ENCODE measurements at regions not wholly inside any gene's neighbourhood (a gene's known extent, or its start where the extent isn't known, plus 50 kb on each side); places are given as distances from the start of the nearest gene placed in this dataset.

DNA sequence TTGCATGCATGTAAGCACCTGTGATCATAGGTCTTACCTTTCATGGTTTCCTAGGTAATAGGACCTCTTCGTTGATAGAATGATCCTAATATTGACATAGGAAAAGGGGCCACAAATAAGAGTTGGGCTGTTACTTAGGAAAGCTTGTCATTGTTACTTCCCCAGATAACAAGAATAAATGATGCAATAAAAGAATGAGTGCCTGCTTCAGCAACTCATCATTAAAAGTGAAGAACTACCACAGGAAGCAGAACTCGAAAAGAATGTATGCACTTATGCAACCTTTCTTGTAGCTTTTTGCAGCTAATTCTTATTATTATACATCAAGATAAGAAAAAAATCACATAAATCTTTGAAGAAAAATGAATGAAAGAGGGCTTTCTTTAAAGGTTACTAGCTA lies 548.6 kb downstream of the LTN1 start:
- DNase-seq, result no peak

DNA sequence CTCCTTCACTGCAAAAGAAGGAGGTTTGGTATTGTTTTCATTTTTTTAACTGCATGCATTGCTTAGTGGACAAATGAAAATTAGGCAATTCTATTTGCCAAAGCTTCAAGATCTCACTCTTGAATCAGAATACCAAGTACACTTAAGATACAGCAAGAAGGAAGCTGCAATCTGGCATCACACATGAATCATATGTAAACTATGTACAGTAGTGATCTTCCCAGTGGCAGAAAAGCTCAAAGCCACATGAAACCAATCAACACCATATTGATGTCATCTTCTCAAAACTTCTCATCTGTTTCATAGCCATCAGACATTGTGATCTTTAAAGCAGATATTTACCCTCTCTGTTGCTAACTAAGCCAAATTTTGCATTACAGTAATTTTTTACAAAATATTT lies 550.1 kb downstream of the LTN1 start:
- DNase-seq, result no peak

DNA sequence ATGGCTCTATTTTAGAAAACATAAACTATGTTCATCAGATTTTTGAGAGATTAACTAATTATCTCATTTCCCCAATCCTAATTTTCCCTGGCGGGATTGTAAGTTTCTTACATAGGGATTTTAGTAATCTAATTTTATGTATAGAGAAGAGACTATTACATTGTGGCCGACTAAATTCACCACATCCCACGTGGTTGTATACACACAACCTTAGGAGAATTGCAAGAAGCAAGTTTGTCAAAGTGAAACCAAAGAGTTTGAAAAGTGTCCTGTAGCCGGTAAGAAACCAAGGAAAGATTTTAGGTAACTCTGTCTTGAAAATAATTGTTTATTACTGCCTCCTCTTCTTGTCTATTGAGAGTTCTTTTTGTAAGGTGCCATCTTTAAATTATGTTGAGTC lies 550.6 kb downstream of the LTN1 start:
- no peak for DNase-seq

DNA sequence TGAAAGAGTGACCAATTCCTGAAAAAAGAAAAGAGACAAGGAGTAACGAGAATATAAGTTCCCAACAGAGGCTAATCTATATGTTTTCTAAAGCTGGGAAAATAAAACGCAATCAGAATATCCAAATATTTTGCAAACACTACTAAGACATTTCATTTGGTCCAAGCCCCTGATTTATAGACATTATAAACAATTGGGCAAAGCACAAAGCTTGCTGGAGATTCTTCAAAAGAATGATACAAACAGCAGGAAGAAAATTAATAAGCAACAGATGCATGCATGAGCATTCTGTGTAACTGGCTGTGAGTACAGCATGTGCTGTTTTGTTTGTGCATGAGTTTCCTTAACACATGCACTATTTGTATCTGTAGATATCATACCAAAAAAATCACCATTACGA lies 552.9 kb downstream of the LTN1 start:
- DNase-seq, result no peak

- DNase-seq, result no peak
Observed at GRCh38 chr21:28439251-28439650, 553.4 kb downstream of the LTN1 start.

DNA sequence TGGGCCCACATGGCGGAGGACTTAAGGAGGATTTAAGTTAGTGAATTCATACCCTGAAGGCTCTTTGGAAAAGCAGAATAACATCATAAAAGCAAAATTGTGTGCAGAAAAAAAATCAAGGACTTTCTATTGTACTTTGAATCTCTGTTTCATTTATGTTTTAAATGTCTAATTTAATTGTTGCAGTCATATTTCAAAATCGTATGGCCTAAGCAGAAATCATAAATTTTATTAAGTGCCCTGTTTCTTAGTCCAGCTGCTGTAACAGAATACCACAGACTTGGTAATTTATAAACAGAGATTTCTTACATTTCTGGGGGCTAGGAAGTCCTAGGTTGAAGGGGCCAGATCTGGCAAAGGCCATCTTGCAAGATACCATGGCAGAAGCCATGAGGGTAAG lies 555.6 kb downstream of the LTN1 start:
- DNase-seq, result no peak

DNA sequence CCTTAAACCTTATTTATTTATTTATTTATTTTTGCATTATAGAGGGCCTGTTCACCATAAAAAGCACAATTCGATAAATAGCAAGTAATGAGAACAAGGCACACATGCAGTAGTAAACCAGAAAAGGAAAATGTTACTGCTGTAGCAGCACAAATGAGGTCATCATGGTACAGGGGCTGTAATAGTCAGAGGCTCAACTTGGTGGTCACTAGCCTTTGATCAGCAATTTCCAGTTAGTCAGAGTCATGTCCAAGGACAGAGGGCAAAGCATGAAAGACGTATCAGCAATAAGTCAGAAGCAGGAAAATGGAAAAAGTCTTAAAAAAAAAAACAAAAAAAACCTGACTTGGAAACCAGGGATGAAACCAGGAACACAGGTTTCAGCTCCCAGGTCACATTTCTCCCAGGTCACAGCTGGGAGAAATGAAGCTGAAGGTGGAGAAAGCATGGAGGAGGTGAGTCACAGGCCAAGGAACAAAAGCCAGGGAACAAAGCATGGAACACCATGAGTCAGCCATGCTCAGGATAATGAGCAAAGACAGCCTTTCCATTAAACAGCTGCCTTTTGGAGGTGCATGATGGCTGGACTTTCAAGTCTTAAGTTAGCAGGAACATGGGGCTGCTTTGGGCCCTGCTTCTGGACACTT lies 556.3 kb downstream of the LTN1 start:
- no peak for DNase-seq

GRCh38 chr21:28431527-28432200 lies 561.0 kb downstream of the LTN1 start:
- DNase-seq, result no peak

GRCh38 chr21:28431022-28431421 lies 561.7 kb downstream of the LTN1 start:
- no peak for DNase-seq

DNA sequence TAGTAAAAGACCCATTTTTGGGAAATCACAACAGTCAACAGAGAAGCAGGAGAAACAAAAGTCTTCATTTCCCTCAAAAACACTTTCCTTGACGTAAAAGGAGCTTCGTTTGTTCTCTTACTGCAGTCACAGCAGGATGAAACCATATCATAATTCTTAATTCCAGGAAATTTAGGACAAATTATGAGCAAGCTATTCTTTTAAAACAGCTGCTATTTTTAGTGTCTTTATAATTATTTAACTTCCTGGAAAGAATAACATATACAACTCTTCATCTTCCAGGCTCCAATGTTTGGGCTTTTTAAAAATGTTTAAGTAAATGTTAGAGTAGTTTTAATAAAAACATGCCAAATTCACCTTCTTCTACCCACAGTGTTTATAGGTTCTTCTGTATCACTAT lies 563.5 kb downstream of the LTN1 start:
- DNase-seq, result no peak

- no peak for DNase-seq
Observed at GRCh38 chr21:28427394-28428022, 565.2 kb downstream of the LTN1 start.

GRCh38 chr21:28426545-28426944 lies 566.1 kb downstream of the LTN1 start:
- no peak for DNase-seq

DNA sequence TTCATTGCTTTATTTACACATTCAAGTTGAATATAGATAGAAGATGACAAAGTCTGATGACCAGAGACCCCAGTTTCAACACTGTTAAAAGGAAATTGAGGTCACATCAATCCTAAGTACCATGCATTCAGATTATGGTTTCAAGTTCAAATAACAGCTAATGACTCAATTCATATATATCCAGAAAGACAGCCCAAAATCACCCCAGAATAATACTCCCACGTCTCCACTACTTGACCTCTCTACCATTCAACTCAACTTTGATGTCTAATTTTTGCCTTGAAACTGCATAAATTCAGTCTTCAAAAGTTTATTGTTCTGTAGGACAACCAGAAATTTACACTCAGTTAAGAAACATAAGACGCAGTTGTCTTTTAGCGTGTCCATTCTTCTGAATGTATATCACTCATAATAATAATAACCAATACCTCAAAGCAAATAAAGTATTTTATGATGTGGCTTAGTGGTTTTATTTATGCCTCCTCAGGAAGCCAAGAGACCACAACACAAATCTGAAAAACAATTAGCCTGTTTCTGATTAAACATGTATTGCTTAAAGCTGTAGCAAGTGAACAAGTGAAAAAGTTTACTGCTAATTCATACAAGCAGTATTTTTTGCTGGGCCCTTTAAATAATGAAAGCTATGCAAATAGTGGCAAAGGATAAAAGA lies 569.0 kb downstream of the LTN1 start:
- no peak for DNase-seq

DNA sequence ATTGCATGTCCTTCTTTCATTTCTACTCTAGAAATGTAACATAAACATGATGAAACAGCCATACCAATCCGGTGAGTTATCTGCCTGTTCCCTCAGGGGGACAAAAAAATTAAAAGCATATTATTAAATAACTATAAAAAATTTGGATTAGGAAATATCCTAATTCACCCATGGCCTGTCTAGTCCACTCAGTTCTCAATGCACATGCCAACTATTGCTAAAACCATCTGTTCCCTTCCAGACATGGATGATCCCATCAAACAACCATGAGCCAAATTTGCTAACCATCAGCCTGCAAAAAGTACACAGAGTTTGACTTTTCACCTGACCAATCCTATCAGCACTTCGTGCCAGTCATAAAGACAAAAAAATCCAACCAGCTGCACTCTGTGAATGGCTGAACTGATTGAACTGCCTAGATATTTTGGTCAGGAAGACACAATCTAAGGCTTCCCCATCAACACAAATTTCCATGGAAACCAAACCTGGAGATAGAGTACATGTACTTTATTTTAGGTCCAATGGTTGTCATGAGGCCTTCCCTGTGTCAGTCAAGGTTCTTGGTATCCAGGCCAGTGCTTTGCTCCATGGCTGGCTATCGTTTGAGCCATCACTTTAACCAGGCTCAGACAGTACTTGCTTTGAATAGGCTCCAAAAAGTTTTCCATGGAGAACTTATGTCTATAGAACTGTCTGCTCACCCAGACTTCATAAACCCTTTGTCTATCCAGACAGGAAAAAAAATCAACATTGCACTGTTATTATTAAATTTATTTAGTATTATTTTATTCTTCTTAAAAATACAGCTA lies 570.8 kb downstream of the LTN1 start:
- no peak for DNase-seq

- no peak for DNase-seq
Observed at GRCh38 chr21:28419811-28420210, 572.9 kb downstream of the LTN1 start.

DNA sequence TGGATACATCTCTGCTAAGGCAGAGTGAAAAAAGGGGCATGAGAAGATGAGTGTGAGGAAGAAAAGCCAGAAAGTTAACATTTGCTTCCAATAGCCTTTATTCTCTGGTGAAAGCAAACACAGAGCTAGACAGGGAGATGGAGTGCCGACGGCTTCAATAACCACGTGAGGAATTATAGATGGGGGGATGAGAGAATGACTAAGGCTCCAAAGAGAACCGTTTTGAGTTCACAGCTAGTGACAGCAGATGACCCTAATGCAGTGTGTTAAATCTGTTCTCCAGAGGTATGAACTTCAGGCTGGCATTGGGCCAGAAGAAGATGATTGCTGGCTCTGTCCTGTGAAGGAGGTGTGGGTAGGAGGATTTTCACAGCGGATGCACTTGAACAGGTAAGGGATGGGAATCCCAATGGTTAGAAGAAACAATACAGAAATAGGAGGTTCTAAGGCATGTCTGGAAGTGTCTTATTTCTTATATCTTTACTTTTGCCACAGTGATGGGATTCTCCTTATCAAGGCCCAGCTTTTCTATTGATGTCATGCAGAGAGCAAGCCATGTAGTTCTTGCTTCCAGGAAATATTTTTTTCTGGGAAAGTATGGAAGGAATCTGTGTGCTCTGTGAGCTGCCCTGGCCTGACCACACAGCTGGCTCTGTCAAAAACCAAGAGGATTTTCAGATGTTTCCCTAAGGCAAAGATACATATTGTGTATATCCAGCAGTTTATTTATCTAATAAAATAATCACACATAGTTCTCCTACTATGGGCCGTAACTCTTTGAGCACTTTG lies 573.8 kb downstream of the LTN1 start:
- DNase-seq, result no peak

DNA sequence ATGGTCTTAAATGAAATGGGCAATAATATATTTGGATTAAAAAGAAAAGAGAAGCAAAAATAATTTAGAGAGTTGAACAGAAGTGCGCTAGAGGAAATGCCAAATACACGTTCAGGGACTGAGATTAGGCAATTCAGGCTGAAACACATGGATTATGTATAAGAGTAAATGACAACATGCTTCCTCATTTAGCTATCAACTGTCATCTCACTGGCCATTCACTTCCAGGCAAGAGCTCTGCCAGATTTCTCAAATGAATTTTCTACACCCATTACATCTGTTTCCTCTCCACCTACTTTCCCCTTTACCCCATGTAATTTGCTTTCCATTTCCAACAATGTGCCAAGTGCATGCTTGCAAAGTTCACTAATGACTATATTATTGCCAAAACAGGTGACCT lies 582.4 kb downstream of the LTN1 start:
- DNase-seq, result peak; percentile 4

- no peak for DNase-seq
Observed at GRCh38 chr21:28402616-28402989, 590.1 kb downstream of the LTN1 start.

DNA sequence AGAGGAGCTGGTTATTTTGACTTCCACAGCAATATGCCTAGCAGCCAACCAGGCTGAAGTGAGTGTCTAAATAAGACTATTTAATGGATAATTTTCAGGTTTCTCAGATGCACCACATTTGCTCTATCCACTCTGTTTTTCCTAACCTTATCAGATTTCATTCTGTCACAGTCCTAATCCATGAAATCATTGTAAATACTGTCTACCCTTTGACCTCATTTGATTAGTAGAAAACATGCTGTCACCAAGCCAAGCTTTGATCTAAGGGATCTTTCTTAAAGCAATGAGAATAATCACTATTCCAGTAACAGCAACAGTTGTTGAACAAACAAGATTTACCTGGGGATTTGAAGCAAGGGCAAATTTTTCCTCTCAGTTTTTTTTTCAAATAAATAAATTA lies 595.6 kb downstream of the LTN1 start:
- DNase-seq, result no peak

GRCh38 chr21:28396421-28396820 lies 596.3 kb downstream of the LTN1 start:
- DNase-seq, result no peak

DNA sequence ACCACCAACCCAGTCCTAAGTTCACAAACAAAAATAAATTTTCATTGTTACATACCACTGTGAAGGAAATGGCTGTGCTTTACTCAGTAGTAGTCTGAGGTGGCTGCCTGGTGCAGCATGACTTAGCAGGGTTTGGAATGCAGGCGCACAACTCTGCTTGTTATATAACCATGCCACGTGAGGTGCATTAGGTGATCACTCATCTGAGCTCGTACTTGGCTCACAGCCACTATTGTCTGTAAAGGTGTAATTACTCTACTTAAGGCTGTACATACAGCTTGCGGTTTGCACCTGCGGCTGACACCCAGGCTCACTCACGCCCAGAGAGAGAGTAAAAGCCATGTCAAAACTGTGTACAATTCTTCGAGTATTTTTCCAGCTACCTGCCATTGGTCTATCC lies 599.4 kb downstream of the LTN1 start:
- DNase-seq, result no peak

Measured in KG1 (cell line).